ENCODE measurements at regions not wholly inside any gene's neighbourhood (a gene's known extent, or its start where the extent isn't known, plus 50 kb on each side); places are given as distances from the start of the nearest gene placed in this dataset.

- 80% methylated on average over 3 of the region's 3 CpGs; no CpG with 5 or more reads in 1 of the 2 experiments for WGBS, 2 experiments (ENCODE audit: extremely low coverage in 1 of 2, insufficient coverage in 1 of 2, insufficient read length in 1 of 2, insufficient replicate concordance in 2 of 2, low coverage in 1 of 2, low lambda C conversion rate in 2 of 2, missing lambda C conversion rate in 1 of 2)
- H3K9me3 ChIP-seq (ENCODE audit: insufficient read depth in 2 of 2, low read depth in 1 of 2, low read length in 1 of 2): no peaks in the 10 kb centered on the region
- H4K8ac ChIP-seq (ENCODE audit: extremely low read depth, insufficient read depth, low read length): no peak overlapping the region
- H4K5ac ChIP-seq (ENCODE audit: insufficient read length, low read depth, low read length): no peak overlapping the region
- no peaks in the 10 kb centered on the region for H3K36me3 ChIP-seq (ENCODE audit: control insufficient read depth in 2 of 4, insufficient read depth in 4 of 4, low read length in 3 of 4)
- no peak overlapping the region for H3K9ac ChIP-seq (replicated peaks in 1 of 4; ENCODE audit: extremely low read depth in 1 of 4, low read depth in 3 of 4, low read length in 3 of 4)
- H3K4me2 ChIP-seq (ENCODE audit: insufficient read depth in 1 of 2, low read depth in 2 of 2, low read length in 2 of 2): no peak overlapping the region
- no peak for TF ChIP-seq CTBP2 (IDR thresholded peaks at IDR 0.05; ENCODE audit: borderline replicate concordance, insufficient read depth, insufficient read length, low read length)
- TF ChIP-seq POLR2A (IDR thresholded peaks at IDR 0.05; ENCODE audit: control extremely low read depth in 1 of 2, low read depth in 2 of 2, low read length in 2 of 2): no peak
- TF ChIP-seq KDM1A (IDR thresholded peaks at IDR 0.05; ENCODE audit: borderline replicate concordance, low read length): no peak
- TF ChIP-seq GTF2F1 (IDR thresholded peaks at IDR 0.05; ENCODE audit: borderline replicate concordance, low read depth, low read length): no peak
- TF ChIP-seq MAX (IDR thresholded peaks at IDR 0.05): no peak
- no peak for TF ChIP-seq TEAD4 (IDR thresholded peaks at IDR 0.05; ENCODE audit: low read depth, low read length)
- TF ChIP-seq JUN (IDR thresholded peaks at IDR 0.05; ENCODE audit: low read depth, low read length): no peak
- no peak for TF ChIP-seq ZNF274 (IDR thresholded peaks at IDR 0.05; ENCODE audit: borderline replicate concordance, extremely low read depth, low read length)
- TF ChIP-seq KDM5A (IDR thresholded peaks at IDR 0.05; ENCODE audit: low read length): no peak
- no peak for TF ChIP-seq CBX5 (IDR thresholded peaks at IDR 0.05; ENCODE audit: low read depth, low read length)
- TF ChIP-seq BCL11A (IDR thresholded peaks at IDR 0.05; ENCODE audit: low read depth in 2 of 2, low read length in 2 of 2): no peak
- no peak for TF ChIP-seq E2F6 (IDR thresholded peaks at IDR 0.05)
- no peak overlapping the region for H2BK5ac ChIP-seq (ENCODE audit: low read depth, low read length)
- H3K18ac ChIP-seq (ENCODE audit: extremely low read depth, low read length): no peak overlapping the region
- H3K79me1 ChIP-seq (ENCODE audit: low read depth, low read length): no peaks in the 10 kb centered on the region
- H3K4ac ChIP-seq (replicated peaks; ENCODE audit: insufficient read length, low read depth, low read length): no peak overlapping the region
- CTCF ChIA-PET (ENCODE audit: partially characterized antibody): interaction anchor here (1.5 kb wide), 1 partner anchor 377 kb away, joined by 4 read pairs; no protein-coding TSS in a partner anchor
- no peak overlapping the region for H3K23ac ChIP-seq (ENCODE audit: insufficient read length)
- no peak overlapping the region for H3K4me3 ChIP-seq (ENCODE audit: extremely low read depth in 1 of 4, insufficient read depth in 2 of 4, low read depth in 3 of 4, low read length in 4 of 4)
- H4K20me1 ChIP-seq (replicated peaks in 1 of 2; ENCODE audit: control insufficient read depth in 1 of 2, insufficient read depth in 2 of 2, low read length in 2 of 2): no peaks in the 10 kb centered on the region
- no peak for DNase-seq (ENCODE audit: low read depth in 1 of 2, low spot score in 2 of 2)
- no peak overlapping the region for H2AK5ac ChIP-seq (ENCODE audit: low read depth, low read length)
- H2AFZ ChIP-seq (ENCODE audit: low read length): no peak overlapping the region
- no peaks in the 10 kb centered on the region for H3K79me2 ChIP-seq (ENCODE audit: control insufficient read depth in 1 of 2, insufficient read depth in 2 of 2, low read length in 2 of 2)
- no peaks in the 10 kb centered on the region; a peak in 1 of 7 replicates for H3K27me3 ChIP-seq (replicated peaks in 1 of 4; ENCODE audit: control insufficient read depth in 3 of 4, extremely low read depth in 1 of 4, insufficient read depth in 3 of 4, low read length in 3 of 4)
- no peak overlapping the region for H2BK15ac ChIP-seq (ENCODE audit: low read length)
- no peak overlapping the region for H2BK120ac ChIP-seq (replicated peaks; ENCODE audit: low read depth, low read length)
- no peak overlapping the region for H4K91ac ChIP-seq (replicated peaks; ENCODE audit: insufficient read length, low read length)
- H3K14ac ChIP-seq (ENCODE audit: insufficient read length): no peak overlapping the region
- no peak overlapping the region for H2BK20ac ChIP-seq (ENCODE audit: low read length)
- no peak for FAIRE-seq
- no peak overlapping the region for H2BK12ac ChIP-seq (ENCODE audit: low read depth, low read length)
- POLR2A ChIA-PET (ENCODE audit: partially characterized antibody): no interaction called here
- no peaks in the 10 kb centered on the region for H3K4me1 ChIP-seq (replicated peaks in 1 of 4; ENCODE audit: control insufficient read depth in 3 of 4, insufficient read depth in 4 of 4, low read length in 3 of 4)
- no peak overlapping the region for H3K56ac ChIP-seq (replicated peaks; ENCODE audit: insufficient read length, low read depth, low read length)
- no peaks in the 10 kb centered on the region for H3K23me2 ChIP-seq (ENCODE audit: low read depth, low read length)
- no peak overlapping the region for H3K27ac ChIP-seq (ENCODE audit: low read depth, low read length)
These were observed 154.9 kb downstream of the EVX1 start for GRCh38 chr7:27397503-27397902.
